ENCODE measurements at regions not wholly inside any gene's neighbourhood (a gene's known extent, or its start where the extent isn't known, plus 50 kb on each side); places are given as distances from the start of the nearest gene placed in this dataset.

- no peaks in the 10 kb centered on the region for H3K36me3 ChIP-seq (ENCODE audit: control insufficient read depth in 5 of 5, insufficient read depth in 5 of 5, low read length in 5 of 5)
- H3K4me1 ChIP-seq (ENCODE audit: control insufficient read depth in 5 of 5, insufficient read depth in 5 of 5, low read length in 5 of 5): no peaks in the 10 kb centered on the region
- H3K4me3 ChIP-seq (ENCODE audit: low read depth in 1 of 5, low read length in 5 of 5): no peak overlapping the region
- peaks cover 0 to 4% (median 0%) of the 10 kb centered on the region in 5 donors for H3K27me3 ChIP-seq (ENCODE audit: control insufficient read depth in 5 of 5, insufficient read depth in 4 of 5, low read length in 5 of 5)
- no peak overlapping the region for H3K27ac ChIP-seq (ENCODE audit: low read depth, low read length)
- no peak overlapping the region for H3K9ac ChIP-seq (ENCODE audit: low read length in 5 of 5)
- no peaks in the 10 kb centered on the region for H3K9me3 ChIP-seq (ENCODE audit: control insufficient read depth in 5 of 5, low read length in 5 of 5)
Measured at GRCh38 chr5:3265131-3265885, 330.3 kb upstream of the IRX1 start.

- no peak overlapping the region for H3K9ac ChIP-seq (ENCODE audit: low read length in 5 of 5)
- H3K4me1 ChIP-seq (ENCODE audit: control insufficient read depth in 5 of 5, insufficient read depth in 5 of 5, low read length in 5 of 5): no peaks in the 10 kb centered on the region
- H3K27ac ChIP-seq (ENCODE audit: low read depth, low read length): no peak overlapping the region
- no peak overlapping the region for H3K4me3 ChIP-seq (ENCODE audit: low read depth in 1 of 5, low read length in 5 of 5)
- H3K36me3 ChIP-seq (ENCODE audit: control insufficient read depth in 5 of 5, insufficient read depth in 5 of 5, low read length in 5 of 5): no peaks in the 10 kb centered on the region
- no peaks in the 10 kb centered on the region for H3K9me3 ChIP-seq (ENCODE audit: control insufficient read depth in 5 of 5, low read length in 5 of 5)
- peaks cover 0 to 4% (median 0%) of the 10 kb centered on the region in 5 donors for H3K27me3 ChIP-seq (ENCODE audit: control insufficient read depth in 5 of 5, insufficient read depth in 4 of 5, low read length in 5 of 5)
Measured at GRCh38 chr5:3262451-3262850, 333.2 kb upstream of the IRX1 start.

- Histone ChIP-seq H3K36me3 (ENCODE audit: control insufficient read depth in 5 of 5, insufficient read depth in 5 of 5, low read length in 5 of 5) (no peaks in the 10 kb centered on the region), H3K4me1 (ENCODE audit: control insufficient read depth in 5 of 5, insufficient read depth in 5 of 5, low read length in 5 of 5) (no peaks in the 10 kb centered on the region), H3K4me3 (ENCODE audit: low read depth in 1 of 5, low read length in 5 of 5) (no peak overlapping the region), H3K9me3 (ENCODE audit: control insufficient read depth in 5 of 5, low read length in 5 of 5) (no peaks in the 10 kb centered on the region), H3K9ac (ENCODE audit: low read length in 5 of 5) (no peak overlapping the region), H3K27ac (ENCODE audit: low read depth, low read length) (no peak overlapping the region), H3K27me3 (ENCODE audit: control insufficient read depth in 5 of 5, insufficient read depth in 4 of 5, low read length in 5 of 5) (peaks cover 0 to 4% (median 0%) of the 10 kb centered on the region in 5 donors)
Measured at GRCh38 chr5:3261081-3261480, 334.6 kb upstream of the IRX1 start.

- H3K4me3 ChIP-seq (ENCODE audit: low read depth in 1 of 5, low read length in 5 of 5): no peak overlapping the region
- no peak overlapping the region for H3K9ac ChIP-seq (ENCODE audit: low read length in 5 of 5)
- H3K9me3 ChIP-seq (ENCODE audit: control insufficient read depth in 5 of 5, low read length in 5 of 5): no peaks in the 10 kb centered on the region
- H3K36me3 ChIP-seq (ENCODE audit: control insufficient read depth in 5 of 5, insufficient read depth in 5 of 5, low read length in 5 of 5): no peaks in the 10 kb centered on the region
- H3K27me3 ChIP-seq (ENCODE audit: control insufficient read depth in 5 of 5, insufficient read depth in 4 of 5, low read length in 5 of 5): peaks cover 0 to 6% (median 3%) of the 10 kb centered on the region in 5 donors
- H3K27ac ChIP-seq (ENCODE audit: low read depth, low read length): no peak overlapping the region
- H3K4me1 ChIP-seq (ENCODE audit: control insufficient read depth in 5 of 5, insufficient read depth in 5 of 5, low read length in 5 of 5): no peaks in the 10 kb centered on the region
Measured at GRCh38 chr5:3258050-3258449, 337.6 kb upstream of the IRX1 start.

GRCh38 chr5:3252235-3252634 is 343.4 kb upstream of the IRX1 start:
- no peaks in the 10 kb centered on the region for H3K4me1 ChIP-seq (ENCODE audit: control insufficient read depth in 5 of 5, insufficient read depth in 5 of 5, low read length in 5 of 5)
- H3K9ac ChIP-seq (ENCODE audit: low read length in 5 of 5): no peak overlapping the region
- peaks cover 0 to 11% (median 0%) of the 10 kb centered on the region in 5 donors for H3K27me3 ChIP-seq (ENCODE audit: control insufficient read depth in 5 of 5, insufficient read depth in 4 of 5, low read length in 5 of 5)
- no peak overlapping the region for H3K4me3 ChIP-seq (ENCODE audit: low read depth in 1 of 5, low read length in 5 of 5)
- no peak overlapping the region for H3K27ac ChIP-seq (ENCODE audit: low read depth, low read length)
- no peaks in the 10 kb centered on the region for H3K36me3 ChIP-seq (ENCODE audit: control insufficient read depth in 5 of 5, insufficient read depth in 5 of 5, low read length in 5 of 5)
- no peaks in the 10 kb centered on the region for H3K9me3 ChIP-seq (ENCODE audit: control insufficient read depth in 5 of 5, low read length in 5 of 5)

- no peaks in the 10 kb centered on the region for H3K36me3 ChIP-seq (ENCODE audit: control insufficient read depth in 5 of 5, insufficient read depth in 5 of 5, low read length in 5 of 5)
- no peaks in the 10 kb centered on the region for H3K9me3 ChIP-seq (ENCODE audit: control insufficient read depth in 5 of 5, low read length in 5 of 5)
- H3K27me3 ChIP-seq (ENCODE audit: control insufficient read depth in 5 of 5, insufficient read depth in 4 of 5, low read length in 5 of 5): peaks cover 0 to 11% (median 0%) of the 10 kb centered on the region in 5 donors
Measured at GRCh38 chr5:3251784-3252183, 343.8 kb upstream of the IRX1 start.

GRCh38 chr5:3249401-3249800 is 346.2 kb upstream of the IRX1 start:
- Histone ChIP-seq H3K4me1 (ENCODE audit: control insufficient read depth in 5 of 5, insufficient read depth in 5 of 5, low read length in 5 of 5) (no peaks in the 10 kb centered on the region), H3K27ac (ENCODE audit: low read depth, low read length) (no peak overlapping the region), H3K36me3 (ENCODE audit: control insufficient read depth in 5 of 5, insufficient read depth in 5 of 5, low read length in 5 of 5) (no peaks in the 10 kb centered on the region), H3K4me3 (ENCODE audit: low read depth in 1 of 5, low read length in 5 of 5) (no peak overlapping the region), H3K9me3 (ENCODE audit: control insufficient read depth in 5 of 5, low read length in 5 of 5) (peaks cover 0 to 11% (median 2%) of the 10 kb centered on the region in 5 donors), H3K27me3 (ENCODE audit: control insufficient read depth in 5 of 5, insufficient read depth in 4 of 5, low read length in 5 of 5) (peaks cover 0 to 11% (median 0%) of the 10 kb centered on the region in 5 donors), H3K9ac (ENCODE audit: low read length in 5 of 5) (no peak overlapping the region)

More at GRCh38 chr5:3251784-3252183, 343.8 kb upstream of the IRX1 start:
- no peak overlapping the region for H3K9ac ChIP-seq (ENCODE audit: low read length in 5 of 5)
- no peak overlapping the region for H3K4me3 ChIP-seq (ENCODE audit: low read depth in 1 of 5, low read length in 5 of 5)
- no peak overlapping the region for H3K27ac ChIP-seq (ENCODE audit: low read depth, low read length)
- no peaks in the 10 kb centered on the region for H3K4me1 ChIP-seq (ENCODE audit: control insufficient read depth in 5 of 5, insufficient read depth in 5 of 5, low read length in 5 of 5)

GRCh38 chr5:3237276-3237868 is 358.3 kb upstream of the IRX1 start:
- no peaks in the 10 kb centered on the region for H3K27me3 ChIP-seq (ENCODE audit: control insufficient read depth in 5 of 5, insufficient read depth in 4 of 5, low read length in 5 of 5)
- no peak overlapping the region for H3K27ac ChIP-seq (ENCODE audit: low read depth, low read length)
- H3K4me1 ChIP-seq (ENCODE audit: control insufficient read depth in 5 of 5, insufficient read depth in 5 of 5, low read length in 5 of 5): no peaks in the 10 kb centered on the region
- H3K36me3 ChIP-seq (ENCODE audit: control insufficient read depth in 5 of 5, insufficient read depth in 5 of 5, low read length in 5 of 5): no peaks in the 10 kb centered on the region
- no peak overlapping the region for H3K4me3 ChIP-seq (ENCODE audit: low read depth in 1 of 5, low read length in 5 of 5)
- peaks cover 0 to 12% (median 8%) of the 10 kb centered on the region in 5 donors for H3K9me3 ChIP-seq (ENCODE audit: control insufficient read depth in 5 of 5, low read length in 5 of 5)
- H3K9ac ChIP-seq (ENCODE audit: low read length in 5 of 5): no peak overlapping the region

GRCh38 chr5:3234566-3234965 is 361.1 kb upstream of the IRX1 start:
- H3K36me3 ChIP-seq (ENCODE audit: control insufficient read depth in 5 of 5, insufficient read depth in 5 of 5, low read length in 5 of 5): no peaks in the 10 kb centered on the region
- H3K9ac ChIP-seq (ENCODE audit: low read length in 5 of 5): no peak overlapping the region
- H3K27ac ChIP-seq (ENCODE audit: low read depth, low read length): no peak overlapping the region
- H3K27me3 ChIP-seq (ENCODE audit: control insufficient read depth in 5 of 5, insufficient read depth in 4 of 5, low read length in 5 of 5): no peaks in the 10 kb centered on the region
- H3K4me1 ChIP-seq (ENCODE audit: control insufficient read depth in 5 of 5, insufficient read depth in 5 of 5, low read length in 5 of 5): no peaks in the 10 kb centered on the region
- H3K4me3 ChIP-seq (ENCODE audit: low read depth in 1 of 5, low read length in 5 of 5): no peak overlapping the region
- H3K9me3 ChIP-seq (ENCODE audit: control insufficient read depth in 5 of 5, low read length in 5 of 5): peaks cover 0 to 8% (median 5%) of the 10 kb centered on the region in 5 donors

- H3K36me3 ChIP-seq (ENCODE audit: control insufficient read depth in 5 of 5, insufficient read depth in 5 of 5, low read length in 5 of 5): no peaks in the 10 kb centered on the region
- H3K27me3 ChIP-seq (ENCODE audit: control insufficient read depth in 5 of 5, insufficient read depth in 4 of 5, low read length in 5 of 5): no peaks in the 10 kb centered on the region
- no peaks in the 10 kb centered on the region for H3K4me1 ChIP-seq (ENCODE audit: control insufficient read depth in 5 of 5, insufficient read depth in 5 of 5, low read length in 5 of 5)
- no peak overlapping the region for H3K27ac ChIP-seq (ENCODE audit: low read depth, low read length)
- H3K4me3 ChIP-seq (ENCODE audit: low read depth in 1 of 5, low read length in 5 of 5): no peak overlapping the region
- no peak overlapping the region for H3K9ac ChIP-seq (ENCODE audit: low read length in 5 of 5)
- peaks cover 0 to 5% (median 0%) of the 10 kb centered on the region in 5 donors for H3K9me3 ChIP-seq (ENCODE audit: control insufficient read depth in 5 of 5, low read length in 5 of 5)
Measured at GRCh38 chr5:3230941-3231340, 364.7 kb upstream of the IRX1 start.

All from subcutaneous abdominal adipose tissue (tissue), 5 donors.